GM23338 (cell line): ENCODE measurements at regions not wholly inside any gene's neighbourhood (a gene's known extent, or its start where the extent isn't known, plus 50 kb on each side); places are given as distances from the start of the nearest gene placed in this dataset.

Experiments used
- ATAC-seq: fragments of 200-7000 bp; cut with Tn5 transposase; 3 replicates; pipeline ENCODE4 v1.9.1; 2020
- DNase-seq: peaks from one replicate; pipeline ENCODE4 v3.0.0-alpha.2; 2015; ENCODE audit warnings: low spot score
- H2AFZ ChIP-seq: fragments of 200-600 bp; sonication (generic); 2 replicates; pipeline ENCODE4 v1.8.0; 2016; ENCODE audit warnings: antibody characterized with exemption, mild to moderate bottlenecking, moderate library complexity
- H3F3A ChIP-seq: fragments of 200-600 bp; sonication (generic); replicated peaks from 2 replicates; pipeline ENCODE4 v1.8.0; 2017; ENCODE audit warnings: antibody characterized with exemption, mixed run types, low read depth
- H3K27ac ChIP-seq: fragments of 200-600 bp; sonication (generic); 2 replicates; pipeline ENCODE4 v1.6.1; 2016; ENCODE audit warnings: low read depth
- H3K27me3 ChIP-seq: fragments of 200-600 bp; sonication (generic); 2 replicates; pipeline ENCODE4 v1.8.0; 2016; ENCODE audit warnings: mild to moderate bottlenecking, mixed run types, moderate library complexity; ENCODE audit not compliant: insufficient read depth
- H3K36me3 ChIP-seq: fragments of 200-600 bp; sonication (generic); 2 replicates; pipeline ENCODE4 v1.8.0; 2016; ENCODE audit warnings: mild to moderate bottlenecking; ENCODE audit not compliant: insufficient read depth
- H3K4me1 ChIP-seq: fragments of 200-600 bp; sonication (generic); 2 replicates; pipeline ENCODE4 v1.8.0; 2016; ENCODE audit warnings: mild to moderate bottlenecking, moderate library complexity; ENCODE audit not compliant: insufficient read depth
- H3K4me2 ChIP-seq: fragments of 200-600 bp; sonication (generic); 2 replicates; pipeline ENCODE4 v1.7.1; 2017; ENCODE audit warnings: mixed run types
- H3K4me3 ChIP-seq: fragments of 200-600 bp; sonication (generic); 2 replicates; pipeline ENCODE4 v1.6.1; 2016; ENCODE audit warnings: mixed run types
- H3K79me2 ChIP-seq: fragments of 200-600 bp; sonication (generic); replicated peaks from 2 replicates; pipeline ENCODE4 v1.8.0; 2017; ENCODE audit warnings: mild to moderate bottlenecking; ENCODE audit not compliant: insufficient read depth
- H3K9me2 ChIP-seq: fragments of 200-600 bp; sonication (generic); 2 replicates; pipeline ENCODE4 v1.8.0; 2017; ENCODE audit not compliant: insufficient read depth
- H4K20me1 ChIP-seq: fragments of 200-600 bp; sonication (generic); replicated peaks from 2 replicates; pipeline ENCODE4 v1.8.0; 2017; ENCODE audit warnings: mild to moderate bottlenecking; ENCODE audit not compliant: insufficient read depth
- H3K27ac Mint-ChIP-seq: 2 replicates; pipeline ENCODE4 v1.8.0; 2020; ENCODE audit warnings: inconsistent platforms, mild to moderate bottlenecking, moderate library complexity, mixed read lengths
- H3K27me3 Mint-ChIP-seq: 3 replicates; pipeline ENCODE4 v1.8.0; 2022; ENCODE audit warnings: low read depth, mild to moderate bottlenecking, moderate library complexity, mixed read lengths, inconsistent platforms; ENCODE audit not compliant: insufficient read depth, poor library complexity
- H3K36me3 Mint-ChIP-seq: 3 replicates; pipeline ENCODE4 v1.8.0; 2021; ENCODE audit warnings: low read depth, mild to moderate bottlenecking, inconsistent platforms, moderate library complexity, mixed read lengths
- H3K4me1 Mint-ChIP-seq: 3 replicates; pipeline ENCODE4 v1.8.0; 2020; ENCODE audit warnings: mild to moderate bottlenecking, inconsistent platforms, mixed read lengths
- H3K4me3 Mint-ChIP-seq: 3 replicates; pipeline ENCODE4 v1.8.0; 2021; ENCODE audit warnings: moderate library complexity, mild to moderate bottlenecking, inconsistent platforms, mixed read lengths
- H3K9me3 Mint-ChIP-seq: 3 replicates; pipeline ENCODE4 v1.8.0; 2020; ENCODE audit warnings: moderate library complexity, mild to moderate bottlenecking, inconsistent platforms, mixed read lengths
- CTCF ChIP-seq, 2 experiments: fragments of 200-600 bp in 1 of 2; sonication (generic) in 1 of 2; conservative IDR thresholded peaks; 2 replicates each; pipeline versions ENCODE4 v1.5.1 to v1.6.1; 2016 to 2017; ENCODE audit warnings: antibody characterized with exemption in 2 of 2, low read depth in 2 of 2, mild to moderate bottlenecking in 2 of 2, moderate library complexity in 1 of 2
- EZH2 ChIP-seq: fragments of 200-600 bp; sonication (generic); IDR thresholded peaks from one replicate; pipeline ENCODE4 v1.8.0; 2017; ENCODE audit warnings: antibody characterized with exemption, mild to moderate bottlenecking, low read depth; ENCODE audit not compliant: unreplicated experiment
- JUNB ChIP-seq: IDR thresholded peaks from one replicate; pipeline ENCODE4 v1.6.1; 2016; ENCODE audit warnings: antibody characterized with exemption; ENCODE audit not compliant: unreplicated experiment
- NANOG ChIP-seq: IDR thresholded peaks from 2 replicates; pipeline ENCODE4 v1.6.1; 2016; ENCODE audit warnings: antibody characterized with exemption, borderline replicate concordance
- ZNF114 ChIP-seq: fragments of 250-450 bp; sonication (Bioruptor Pico); IDR thresholded peaks from 2 replicates; pipeline ENCODE4 v1.5.0; 2020; ENCODE audit warnings: mild to moderate bottlenecking, moderate library complexity
- TF ChIP-seq, protein P1 (sequence below): IDR thresholded peaks from one replicate; pipeline ENCODE4 v1.6.1; 2018; ENCODE audit warnings: antibody characterized with exemption; ENCODE audit not compliant: unreplicated experiment
- TF ChIP-seq, protein P2 (sequence below): IDR thresholded peaks from 2 replicates; pipeline ENCODE4 v1.6.1; 2016; ENCODE audit warnings: antibody characterized with exemption

- TF ChIP-seq EZH2 (no peak), CTCF (conservative IDR thresholded peaks at IDR 0.05; ENCODE audit: low read depth in 2 of 2) (no peak), NANOG (no peak), ZNF114 (CRISPR knock-in tag) (no peak), JUNB (no peak)
- TF ChIP-seq, protein P1, sequence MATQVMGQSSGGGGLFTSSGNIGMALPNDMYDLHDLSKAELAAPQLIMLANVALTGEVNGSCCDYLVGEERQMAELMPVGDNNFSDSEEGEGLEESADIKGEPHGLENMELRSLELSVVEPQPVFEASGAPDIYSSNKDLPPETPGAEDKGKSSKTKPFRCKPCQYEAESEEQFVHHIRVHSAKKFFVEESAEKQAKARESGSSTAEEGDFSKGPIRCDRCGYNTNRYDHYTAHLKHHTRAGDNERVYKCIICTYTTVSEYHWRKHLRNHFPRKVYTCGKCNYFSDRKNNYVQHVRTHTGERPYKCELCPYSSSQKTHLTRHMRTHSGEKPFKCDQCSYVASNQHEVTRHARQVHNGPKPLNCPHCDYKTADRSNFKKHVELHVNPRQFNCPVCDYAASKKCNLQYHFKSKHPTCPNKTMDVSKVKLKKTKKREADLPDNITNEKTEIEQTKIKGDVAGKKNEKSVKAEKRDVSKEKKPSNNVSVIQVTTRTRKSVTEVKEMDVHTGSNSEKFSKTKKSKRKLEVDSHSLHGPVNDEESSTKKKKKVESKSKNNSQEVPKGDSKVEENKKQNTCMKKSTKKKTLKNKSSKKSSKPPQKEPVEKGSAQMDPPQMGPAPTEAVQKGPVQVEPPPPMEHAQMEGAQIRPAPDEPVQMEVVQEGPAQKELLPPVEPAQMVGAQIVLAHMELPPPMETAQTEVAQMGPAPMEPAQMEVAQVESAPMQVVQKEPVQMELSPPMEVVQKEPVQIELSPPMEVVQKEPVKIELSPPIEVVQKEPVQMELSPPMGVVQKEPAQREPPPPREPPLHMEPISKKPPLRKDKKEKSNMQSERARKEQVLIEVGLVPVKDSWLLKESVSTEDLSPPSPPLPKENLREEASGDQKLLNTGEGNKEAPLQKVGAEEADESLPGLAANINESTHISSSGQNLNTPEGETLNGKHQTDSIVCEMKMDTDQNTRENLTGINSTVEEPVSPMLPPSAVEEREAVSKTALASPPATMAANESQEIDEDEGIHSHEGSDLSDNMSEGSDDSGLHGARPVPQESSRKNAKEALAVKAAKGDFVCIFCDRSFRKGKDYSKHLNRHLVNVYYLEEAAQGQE, result no peak
- TF ChIP-seq, protein P2, sequence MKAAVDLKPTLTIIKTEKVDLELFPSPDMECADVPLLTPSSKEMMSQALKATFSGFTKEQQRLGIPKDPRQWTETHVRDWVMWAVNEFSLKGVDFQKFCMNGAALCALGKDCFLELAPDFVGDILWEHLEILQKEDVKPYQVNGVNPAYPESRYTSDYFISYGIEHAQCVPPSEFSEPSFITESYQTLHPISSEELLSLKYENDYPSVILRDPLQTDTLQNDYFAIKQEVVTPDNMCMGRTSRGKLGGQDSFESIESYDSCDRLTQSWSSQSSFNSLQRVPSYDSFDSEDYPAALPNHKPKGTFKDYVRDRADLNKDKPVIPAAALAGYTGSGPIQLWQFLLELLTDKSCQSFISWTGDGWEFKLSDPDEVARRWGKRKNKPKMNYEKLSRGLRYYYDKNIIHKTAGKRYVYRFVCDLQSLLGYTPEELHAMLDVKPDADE, result no peak
- no peak overlapping the region for H3K27ac Mint-ChIP-seq
- Histone ChIP-seq H3K4me1 (no peaks in the 10 kb centered on the region), H3K27ac (no peak overlapping the region), H3K4me3 (no peak overlapping the region), H2AFZ (no peak overlapping the region), H4K20me1 (no peaks in the 10 kb centered on the region), H3K4me2 (no peak overlapping the region), H3K27me3 (no peaks in the 10 kb centered on the region), H3F3A (no peaks in the 10 kb centered on the region), H3K79me2 (no peaks in the 10 kb centered on the region), H3K9me2 (peaks cover 6% of the 10 kb centered on the region), H3K36me3 (no peaks in the 10 kb centered on the region)
- ATAC-seq (no peak), DNase-seq (no peak)
- peaks cover 8% of the 10 kb centered on the region for H3K36me3 Mint-ChIP-seq
- H3K27me3 Mint-ChIP-seq, result peaks cover 4% of the 10 kb centered on the region
- H3K4me3 Mint-ChIP-seq, result no peak overlapping the region
- peaks cover 17% of the 10 kb centered on the region; the same call in 2 of the 3 replicates for H3K9me3 Mint-ChIP-seq
- H3K4me1 Mint-ChIP-seq, result no peaks in the 10 kb centered on the region
Measured at GRCh38 chr10:81031774-81032173, 494.1 kb downstream of the SH2D4B start.

DNA sequence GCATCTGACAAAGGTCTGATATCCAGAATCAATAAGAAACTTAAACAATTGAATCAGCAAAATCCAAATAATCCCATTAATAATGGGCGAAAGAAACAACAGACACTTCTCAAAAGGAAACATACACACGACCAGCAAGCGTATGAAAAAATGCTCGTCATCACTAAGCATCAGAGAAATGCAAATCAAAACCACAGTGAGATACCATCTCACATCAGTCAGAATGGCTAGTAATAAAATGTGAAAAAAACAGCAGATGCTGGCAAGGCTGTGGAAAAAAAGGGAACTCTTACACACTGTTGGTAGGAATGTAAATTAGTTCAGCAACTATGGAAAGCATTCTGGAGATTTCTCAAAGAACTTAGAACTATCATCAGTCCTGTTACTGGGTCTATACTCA, 496.7 kb downstream of the SH2D4B start:
- Histone ChIP-seq H4K20me1 (no peaks in the 10 kb centered on the region), H3K27ac (no peak overlapping the region), H3K4me2 (no peak overlapping the region), H3K79me2 (no peaks in the 10 kb centered on the region), H3F3A (no peaks in the 10 kb centered on the region), H2AFZ (no peak overlapping the region), H3K36me3 (no peaks in the 10 kb centered on the region), H3K27me3 (no peaks in the 10 kb centered on the region), H3K4me3 (no peak overlapping the region), H3K4me1 (no peaks in the 10 kb centered on the region), H3K9me2 (no peaks in the 10 kb centered on the region; the same call in 1 of the 2 replicates)
- Mint-ChIP-seq H3K27ac (no peak overlapping the region), H3K4me3 (no peak overlapping the region), H3K9me3 (peaks cover 9% of the 10 kb centered on the region; the same call in 2 of the 3 replicates), H3K36me3 (0 out of 3 replicates have a peak, but pooled peaks cover 3% of the 10 kb centered on the region), H3K27me3 (peaks cover 2% of the 10 kb centered on the region), H3K4me1 (no peaks in the 10 kb centered on the region)
- DNase-seq (no peak), ATAC-seq (no peak)
- TF ChIP-seq, protein P2, result no peak
- TF ChIP-seq CTCF (conservative IDR thresholded peaks at IDR 0.05; ENCODE audit: low read depth in 2 of 2), result no peak
